Loucy (cell line): ENCODE measurements at regions not wholly inside any gene's neighbourhood (a gene's known extent, or its start where the extent isn't known, plus 50 kb on each side); places are given as distances from the start of the nearest gene placed in this dataset.

ENCODE experiments used
- H2AFZ ChIP-seq: fragments of 200-600 bp; sonication (generic); 2 replicates; pipeline ENCODE4 v1.6.0; 2016; ENCODE audit warnings: antibody characterized with exemption, mild to moderate bottlenecking, low read length, moderate library complexity
- H3F3A ChIP-seq: fragments of 200-600 bp; 2 replicates; pipeline ENCODE4 v1.6.0; 2016; ENCODE audit warnings: antibody characterized with exemption, low read depth, mild to moderate bottlenecking
- H3K27me3 ChIP-seq: fragments of 200-600 bp; sonication (generic); 2 replicates; pipeline ENCODE4 v1.6.1; 2014; ENCODE audit warnings: low read length, mild to moderate bottlenecking; ENCODE audit not compliant: insufficient read depth, poor library complexity, severe bottlenecking
- H3K36me3 ChIP-seq: fragments of 200-600 bp; sonication (generic); 2 replicates; pipeline ENCODE4 v1.6.1; 2016; ENCODE audit warnings: low read length; ENCODE audit not compliant: insufficient read depth
- H3K4me1 ChIP-seq: fragments of 200-600 bp; sonication (generic); 2 replicates; pipeline ENCODE4 v1.5.1; 2014; ENCODE audit warnings: low read length, mild to moderate bottlenecking; ENCODE audit not compliant: insufficient read depth, poor library complexity, severe bottlenecking
- H3K4me2 ChIP-seq: fragments of 200-600 bp; sonication (generic); 2 replicates; pipeline ENCODE4 v1.6.0; 2014; ENCODE audit warnings: antibody characterized with exemption, low read length, low read depth, mild to moderate bottlenecking; ENCODE audit not compliant: poor library complexity, severe bottlenecking
- H3K4me3 ChIP-seq: fragments of 200-600 bp; sonication (generic); 2 replicates; pipeline ENCODE4 v1.5.1; 2014; ENCODE audit warnings: low read length, mild to moderate bottlenecking, mixed read lengths; ENCODE audit not compliant: poor library complexity, severe bottlenecking
- H3K79me2 ChIP-seq: fragments of 200-600 bp; sonication (generic); 2 replicates; pipeline ENCODE4 v1.6.1; 2014; ENCODE audit warnings: low read length; ENCODE audit not compliant: insufficient read depth
- H3K9ac ChIP-seq: fragments of 200-600 bp; sonication (generic); 2 replicates; pipeline ENCODE4 v1.6.0; 2014; ENCODE audit warnings: mild to moderate bottlenecking, low read depth, low read length, moderate library complexity; ENCODE audit not compliant: poor library complexity, severe bottlenecking
- H3K9me2 ChIP-seq: fragments of 200-600 bp; sonication (generic); replicated peaks from 2 replicates; pipeline ENCODE4 v1.6.1; 2016; ENCODE audit warnings: low read depth, low read length, mixed read lengths
- H3K9me3 ChIP-seq: fragments of 200-600 bp; sonication (generic); 2 replicates; pipeline ENCODE4 v1.6.1; 2014; ENCODE audit warnings: mild to moderate bottlenecking, antibody characterized with exemption, low read length, low read depth; ENCODE audit not compliant: insufficient read depth
- H4K20me1 ChIP-seq: fragments of 200-600 bp; sonication (generic); 2 replicates; pipeline ENCODE4 v1.6.0; 2014; ENCODE audit warnings: antibody characterized with exemption, low read length, mild to moderate bottlenecking; ENCODE audit not compliant: insufficient read depth, poor library complexity, severe bottlenecking
- CTCF ChIP-seq: fragments of 200-600 bp; sonication (generic); conservative IDR thresholded peaks from 2 replicates; pipeline ENCODE4 v1.5.1; 2014; ENCODE audit warnings: mild to moderate bottlenecking, antibody characterized with exemption, low read length
- EZH2phosphoT487 ChIP-seq: fragments of 200-600 bp; IDR thresholded peaks from 2 replicates; pipeline ENCODE4 v1.6.1; 2018; ENCODE audit warnings: antibody characterized with exemption, mild to moderate bottlenecking, moderate library complexity, borderline replicate concordance

DNA sequence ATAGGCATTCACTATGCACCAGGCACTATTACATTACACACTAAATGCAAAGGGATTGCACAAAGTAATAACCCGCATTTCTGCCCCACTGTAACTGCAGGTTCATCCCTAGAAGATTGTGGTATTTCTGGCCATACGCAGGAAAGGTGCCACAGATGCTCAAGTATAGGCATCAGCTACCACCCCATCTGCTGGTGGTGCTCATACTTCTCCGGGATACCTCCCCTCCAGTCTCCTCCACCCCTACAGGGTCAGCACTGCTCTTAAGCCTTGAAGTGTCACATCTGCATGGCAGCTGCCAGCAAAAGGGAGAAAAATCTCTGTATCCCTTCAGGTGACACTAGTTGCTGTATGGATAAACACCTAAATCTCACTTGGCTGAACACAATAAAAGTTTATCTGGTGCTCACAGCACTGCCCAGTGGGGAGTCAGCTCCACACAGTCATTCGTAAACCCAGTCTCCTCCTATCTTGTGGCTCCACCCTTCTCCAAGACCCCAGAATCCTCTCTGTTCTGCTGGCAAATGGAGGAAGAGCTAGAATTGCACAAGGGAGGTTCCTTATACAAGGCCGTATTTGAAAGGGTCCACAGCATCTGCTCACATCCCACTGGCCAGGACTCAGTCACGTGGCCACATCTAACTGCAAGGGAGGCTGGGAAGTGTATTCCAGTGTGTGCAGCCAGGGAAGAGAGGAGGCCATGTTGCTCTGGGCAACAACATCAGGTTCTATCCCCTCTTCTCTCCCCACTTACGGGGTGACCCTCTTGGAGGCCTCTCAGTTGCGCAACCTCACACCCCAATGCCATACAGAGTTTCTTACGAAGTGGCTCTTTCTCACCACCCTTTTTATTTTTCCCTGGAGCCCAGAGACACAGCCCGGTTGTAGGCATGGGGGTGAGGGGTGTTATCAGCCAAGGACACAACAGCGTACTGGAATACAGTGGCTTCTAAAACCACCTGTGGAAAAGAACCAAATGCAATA is 114.7 kb downstream of the BUD13 start:
- Histone ChIP-seq H3K9me2 (no peaks in the 10 kb centered on the region), H3K4me1 (no peaks in the 10 kb centered on the region), H3K4me2 (no peak overlapping the region), H4K20me1 (no peaks in the 10 kb centered on the region), H3K27me3 (no peaks in the 10 kb centered on the region), H2AFZ (no peak overlapping the region), H3K9me3 (no peaks in the 10 kb centered on the region; the same call in 1 of the 2 replicates), H3K4me3 (no peak overlapping the region), H3K36me3 (no peaks in the 10 kb centered on the region), H3K9ac (no peak overlapping the region), H3F3A (no peaks in the 10 kb centered on the region), H3K79me2 (no peaks in the 10 kb centered on the region)
- TF ChIP-seq EZH2phosphoT487 (no peak), CTCF (no peak)

DNA sequence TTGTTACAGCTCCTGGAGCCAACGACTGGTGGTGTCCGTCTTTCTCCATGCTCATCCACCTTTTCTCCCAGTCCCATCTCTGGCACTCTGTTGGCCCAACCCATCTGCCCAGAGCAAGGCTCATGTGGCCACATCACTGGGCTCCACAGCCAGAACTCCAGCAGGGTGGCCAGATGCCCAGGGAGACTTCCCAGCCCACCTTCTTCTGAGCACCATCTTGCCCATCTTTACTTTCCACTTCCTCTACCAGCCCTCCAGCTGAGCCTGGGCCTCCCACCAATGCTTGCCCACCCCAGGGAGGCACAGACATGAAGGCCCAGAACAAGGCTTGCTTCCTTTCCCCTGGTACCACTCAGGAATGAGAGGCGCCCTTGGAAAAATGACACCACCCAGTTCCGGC is 116.8 kb downstream of the BUD13 start:
- Histone ChIP-seq H3K9ac (no peak overlapping the region), H4K20me1 (no peaks in the 10 kb centered on the region), H3K4me3 (no peak overlapping the region), H3K36me3 (no peaks in the 10 kb centered on the region), H3K9me3 (no peaks in the 10 kb centered on the region), H3F3A (no peaks in the 10 kb centered on the region), H2AFZ (no peak overlapping the region), H3K9me2 (no peaks in the 10 kb centered on the region), H3K79me2 (no peaks in the 10 kb centered on the region), H3K4me2 (no peak overlapping the region), H3K4me1 (no peaks in the 10 kb centered on the region), H3K27me3 (no peaks in the 10 kb centered on the region)
- TF ChIP-seq EZH2phosphoT487 (no peak), CTCF (no peak)

- Histone ChIP-seq H2AFZ (no peak overlapping the region), H3K9ac (no peak overlapping the region), H4K20me1 (no peaks in the 10 kb centered on the region), H3K27me3 (no peaks in the 10 kb centered on the region), H3K4me2 (no peak overlapping the region), H3F3A (no peaks in the 10 kb centered on the region), H3K9me2 (no peaks in the 10 kb centered on the region), H3K79me2 (no peaks in the 10 kb centered on the region), H3K4me1 (no peaks in the 10 kb centered on the region), H3K36me3 (no peaks in the 10 kb centered on the region), H3K9me3 (no peaks in the 10 kb centered on the region), H3K4me3 (no peak overlapping the region)
- TF ChIP-seq EZH2phosphoT487, result no peak
- TF ChIP-seq CTCF, result no peak
These were observed 118.3 kb downstream of the BUD13 start for GRCh38 chr11:116654526-116654925.
